Heart right ventricle (tissue), 16 donors: ENCODE measurements at regions not wholly inside any gene's neighbourhood (a gene's known extent, or its start where the extent isn't known, plus 50 kb on each side); places are given as distances from the start of the nearest gene placed in this dataset.

Experiments used
- ATAC-seq, 8 donors: fragments of 200-7000 bp; cut with Tn5 transposase; one replicate each; pipeline ENCODE4 v1.9.1; 2020; ENCODE audit warnings: mild to moderate bottlenecking in 8 of 8, moderate library complexity in 8 of 8, moderate number of reproducible peaks in 1 of 8
- DNase-seq, 2 donors: peaks; one replicate each; pipeline ENCODE4 v3.0.0-alpha.2; 2020
- H3K27ac ChIP-seq, 10 donors: fragments of 200-600 bp; sonication (generic) in 2 of 10; one replicate each; pipeline versions ENCODE4 v1.5.0 to v1.8.0; 2020 to 2022; ENCODE audit warnings: mild to moderate bottlenecking in 3 of 10
- H3K27me3 ChIP-seq, 7 donors: fragments of 200-600 bp; one replicate each; pipeline ENCODE4 v1.8.0; 2021 to 2022; ENCODE audit warnings: mild to moderate bottlenecking in 2 of 7
- H3K36me3 ChIP-seq, 9 donors: fragments of 200-600 bp; sonication (generic) in 1 of 9; one replicate each; pipeline versions ENCODE4 v1.5.0 to v1.8.0; 2020 to 2022; ENCODE audit warnings: mild to moderate bottlenecking in 2 of 9
- H3K4me1 ChIP-seq, 9 donors: fragments of 200-600 bp; sonication (generic) in 1 of 9; one replicate each; pipeline versions ENCODE4 v1.5.0 to v1.8.0; 2020 to 2022; ENCODE audit warnings: mild to moderate bottlenecking in 4 of 9
- H3K4me3 ChIP-seq, 10 donors: fragments of 200-600 bp; sonication (generic) in 2 of 10; one replicate each; pipeline versions ENCODE4 v1.5.0 to v1.8.0; 2020 to 2022; ENCODE audit warnings: mild to moderate bottlenecking in 7 of 10, moderate library complexity in 2 of 10
- H3K9me3 ChIP-seq, 11 donors: fragments of 200-600 bp in 10 of 11; sonication (generic) in 2 of 11; one replicate each; pipeline versions ENCODE4 v1.5.0 to v1.8.0; 2013 to 2022; ENCODE audit warnings: mild to moderate bottlenecking in 2 of 11, control low read depth in 1 of 11, moderate library complexity in 1 of 11
- WGBS, 2 donors: extraction: QIAGEN DNeasy Blood & Tissue Kit; methylation state at CpG; one replicate each; pipeline ENCODE4 v1.1.7; 2013; ENCODE audit warnings: inconsistent platforms in 1 of 2; 5-methylcytosine and 5-hydroxymethylcytosine counted together
- intact Hi-C, 10 donors: fragments of 100-400 bp; cut with DNase I; formaldehyde crosslinking; loops; one replicate each; pipeline versions ENCODE4 v1.11.1 to v1.14.2; 2022
- TF ChIP-seq, protein P1 (sequence below), 9 donors: fragments of 200-600 bp; sonication (generic) in 2 of 9; IDR thresholded peaks; one replicate each; pipeline versions ENCODE4 v1.5.0 to v1.8.0; 2021 to 2022; ENCODE audit warnings: antibody characterized with exemption in 9 of 9, mild to moderate bottlenecking in 5 of 9, moderate library complexity in 1 of 9
- donor health status: Arrhythmogenic right ventricular cardiomyopathy.
- donor health status: ischemic (EF 13 %, LVEDD 7.1; RV severe dilation, severe dysfunction).
- donor health status: healthy with polysubstance abuse.
- donor health status: DM: no; HTN: yes; CAD: no.
- donor health status: DM: no; HTN: no; CAD: no.
- donor health status: ischemic (EF 25% LVEDD 6.9; RV normal size, moderate dysfunction).
- donor health status: ischemic (EF 25% LVEDD 5.7; RV mildly dilated, moderate dysfunction).
- donor health status: healthy.
- donor health status: DM: yes; HTN: yes; CAD: no.
- donor health status: Ischemic cardiomyopathy.
- donor health status: ischemic (EF 35%, LVEDD 5.7; RV mildly dilated, moderate dysfunction).
- donor health status: nonischemic (EF 11% LVEDD 7.7; RV severe dilation, severe dysfunction).
- donor health status: DM: yes; HTN: yes; CAD: no.
- donor health status: PGD.
- donor health status: ischemic (EF 29% LVEDD 5.4; RV normal size, mild dysfunction).
- donor health status: nonischemic (EF 23%, LVEDD 6.1; RV moderate dilation, normal function).

DNA sequence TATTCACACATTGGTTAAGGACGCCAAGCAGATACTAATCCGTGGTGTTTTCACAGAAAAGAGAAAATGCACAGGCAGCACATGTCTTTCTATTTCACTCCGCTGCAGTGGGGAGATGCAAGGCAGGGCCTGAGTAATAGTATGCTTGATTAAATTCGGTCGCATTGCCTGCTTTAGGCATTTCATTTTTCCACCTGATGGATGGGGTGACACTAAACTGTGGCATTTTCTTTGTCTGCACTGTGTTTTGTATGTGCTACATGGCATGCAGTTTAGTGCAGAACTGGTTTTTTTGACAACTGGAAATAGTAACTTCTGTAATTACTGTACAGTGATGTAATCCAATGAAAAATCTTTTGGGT lies 94.9 kb downstream of the SLC17A6 start:
- Histone ChIP-seq H3K9me3 (peaks cover 0 to 5% (median 0%) of the 10 kb centered on the region in 11 donors), H3K4me3 (peak overlapping the region; percentile 7 to 56 (median 46)), H3K27ac (peak overlapping the region in 6 of 10 donors; percentile 54 to 71 (median 66)), H3K36me3 (no peaks in the 10 kb centered on the region), H3K4me1 (peaks cover 0 to 16% (median 4%) of the 10 kb centered on the region in 9 donors), H3K27me3 (peaks cover 0 to 26% (median 2%) of the 10 kb centered on the region in 7 donors)
- intact Hi-C loops = loop anchor here in 1 of 10 donors (2.0 kb wide), 1 partner anchor 192 kb away; the partner anchor contains the start of gene FANCF
- TF ChIP-seq, protein P1, sequence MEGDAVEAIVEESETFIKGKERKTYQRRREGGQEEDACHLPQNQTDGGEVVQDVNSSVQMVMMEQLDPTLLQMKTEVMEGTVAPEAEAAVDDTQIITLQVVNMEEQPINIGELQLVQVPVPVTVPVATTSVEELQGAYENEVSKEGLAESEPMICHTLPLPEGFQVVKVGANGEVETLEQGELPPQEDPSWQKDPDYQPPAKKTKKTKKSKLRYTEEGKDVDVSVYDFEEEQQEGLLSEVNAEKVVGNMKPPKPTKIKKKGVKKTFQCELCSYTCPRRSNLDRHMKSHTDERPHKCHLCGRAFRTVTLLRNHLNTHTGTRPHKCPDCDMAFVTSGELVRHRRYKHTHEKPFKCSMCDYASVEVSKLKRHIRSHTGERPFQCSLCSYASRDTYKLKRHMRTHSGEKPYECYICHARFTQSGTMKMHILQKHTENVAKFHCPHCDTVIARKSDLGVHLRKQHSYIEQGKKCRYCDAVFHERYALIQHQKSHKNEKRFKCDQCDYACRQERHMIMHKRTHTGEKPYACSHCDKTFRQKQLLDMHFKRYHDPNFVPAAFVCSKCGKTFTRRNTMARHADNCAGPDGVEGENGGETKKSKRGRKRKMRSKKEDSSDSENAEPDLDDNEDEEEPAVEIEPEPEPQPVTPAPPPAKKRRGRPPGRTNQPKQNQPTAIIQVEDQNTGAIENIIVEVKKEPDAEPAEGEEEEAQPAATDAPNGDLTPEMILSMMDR (IDR thresholded peaks at IDR 0.05) = no peak
- DNase-seq (no peak), ATAC-seq (peak in 3 of 8 donors; percentile 16 to 32 (median 19))
- WGBS, 2 donors = 18 to 20% methylated on average over 5 of the region's 5 CpGs

DNA sequence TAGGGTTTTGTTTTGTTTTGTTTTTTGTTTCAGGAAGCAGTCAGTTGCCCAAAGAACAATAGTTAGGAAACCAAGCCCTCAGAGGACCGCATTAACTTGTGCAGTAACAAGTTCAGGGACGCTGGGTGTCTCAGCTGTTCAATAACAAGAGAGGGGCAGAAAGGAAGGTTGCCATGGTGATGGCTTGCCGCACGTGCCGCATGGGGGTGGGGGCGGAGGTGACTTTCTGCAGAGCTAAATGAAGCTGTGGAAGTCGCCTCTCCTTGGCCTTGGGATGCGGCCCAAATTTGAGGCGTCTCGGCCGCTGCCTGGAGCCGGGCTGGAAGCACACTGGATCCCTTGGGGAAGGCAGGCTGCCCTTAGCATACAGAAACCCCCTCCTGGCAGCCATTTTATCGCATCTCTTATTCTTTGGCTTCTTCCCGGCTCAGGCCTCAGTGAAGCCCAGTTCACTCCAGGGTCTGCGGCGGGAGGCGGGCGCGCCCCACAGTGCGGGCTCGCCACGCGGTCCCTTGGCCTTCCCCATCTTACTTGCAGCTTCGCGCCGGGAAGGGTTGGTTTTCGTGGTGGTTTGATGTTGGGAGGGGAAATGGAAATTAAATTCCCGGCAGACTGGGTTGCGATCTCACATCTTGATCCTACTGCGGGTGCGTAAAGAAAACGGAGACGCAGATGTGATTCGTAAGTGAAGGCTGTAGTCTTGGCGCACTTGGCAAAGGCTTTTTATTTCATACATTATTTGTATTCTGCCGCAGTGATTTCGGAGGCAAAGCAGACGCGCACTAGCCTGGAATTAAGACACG lies 94.3 kb downstream of the SLC17A6 start:
- H3K36me3 ChIP-seq = no peaks in the 10 kb centered on the region
- DNase-seq = peak; percentile 48 to 64
- peaks cover 0 to 26% (median 2%) of the 10 kb centered on the region in 7 donors for H3K27me3 ChIP-seq
- H3K9me3 ChIP-seq = peaks cover 0 to 5% (median 0%) of the 10 kb centered on the region in 11 donors
- H3K4me3 ChIP-seq = peak overlapping the region; percentile 7 to 56 (median 46)
- TF ChIP-seq, protein P1 (IDR thresholded peaks at IDR 0.05) = no peak
- WGBS, 2 donors = 2 to 4% methylated on average over 40 of the region's 40 CpGs
- H3K4me1 ChIP-seq = peaks cover 0 to 16% (median 4%) of the 10 kb centered on the region in 9 donors
- H3K27ac ChIP-seq = peak overlapping the region in 7 of 10 donors; percentile 54 to 71 (median 62)
- intact Hi-C loops = loop anchor here in 1 of 10 donors (2.0 kb wide), 1 partner anchor 192 kb away; the partner anchor contains the start of gene FANCF
- peak; percentile 62 to 94 (median 86) for ATAC-seq

GRCh38 chr11:22431106-22431505 lies 92.9 kb downstream of the SLC17A6 start:
- Histone ChIP-seq H3K4me3 (no peak overlapping the region), H3K27ac (no peak overlapping the region), H3K27me3 (peaks cover 0 to 26% (median 2%) of the 10 kb centered on the region in 7 donors), H3K4me1 (peaks cover 0 to 16% (median 4%) of the 10 kb centered on the region in 9 donors), H3K36me3 (no peaks in the 10 kb centered on the region), H3K9me3 (peaks cover 0 to 5% (median 0%) of the 10 kb centered on the region in 11 donors)
- DNase-seq = no peak
- TF ChIP-seq, protein P1 (IDR thresholded peaks at IDR 0.05) = no peak
- intact Hi-C loops = no loop called here
- 80 to 90% methylated on average over 3 of the region's 3 CpGs for WGBS, 2 donors
- no peak for ATAC-seq

DNA sequence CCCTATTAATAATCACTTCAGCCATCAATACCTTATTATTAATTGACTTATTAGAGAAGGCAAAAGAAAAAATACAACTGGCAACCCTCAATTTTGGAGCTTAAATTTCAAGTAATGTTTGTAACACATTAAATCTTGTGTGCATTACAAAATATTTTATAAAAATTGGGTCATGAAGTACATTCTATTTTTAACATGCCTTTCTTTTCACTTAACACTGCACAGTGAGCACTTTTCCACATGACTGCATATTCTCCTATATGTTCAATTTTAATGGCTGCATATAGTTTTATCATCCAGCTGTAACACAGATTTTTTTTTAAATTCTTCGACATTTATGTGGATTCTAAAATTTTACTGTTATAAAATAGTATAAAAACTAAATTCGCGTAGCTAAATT lies 92.5 kb downstream of the SLC17A6 start:
- H3K4me1 ChIP-seq = peaks cover 0 to 16% (median 4%) of the 10 kb centered on the region in 9 donors
- H3K36me3 ChIP-seq = no peaks in the 10 kb centered on the region
- peaks cover 0 to 26% (median 2%) of the 10 kb centered on the region in 7 donors for H3K27me3 ChIP-seq
- DNase-seq = no peak
- H3K9me3 ChIP-seq = peaks cover 0 to 5% (median 0%) of the 10 kb centered on the region in 11 donors
- TF ChIP-seq, protein P1 (IDR thresholded peaks at IDR 0.05) = no peak
- intact Hi-C loops = no loop called here
- H3K4me3 ChIP-seq = no peak overlapping the region
- H3K27ac ChIP-seq = no peak overlapping the region
- 96 to 97% methylated on average over 3 of the region's 3 CpGs for WGBS, 2 donors
- ATAC-seq = no peak
